ENCODE measurements at regions not wholly inside any gene's neighbourhood (a gene's known extent, or its start where the extent isn't known, plus 50 kb on each side); places are given as distances from the start of the nearest gene placed in this dataset.

GRCh38 chr20:43800186-43800585 lies 73.4 kb upstream of the GTSF1L start:
- no peak for TF ChIP-seq CTCF (IDR thresholded peaks at IDR 0.05; ENCODE audit: low read length)
- no peak for TF ChIP-seq EZH2 (IDR thresholded peaks at IDR 0.05; ENCODE audit: borderline replicate concordance, low read length)
